HG03045 (cell line): ENCODE measurements at regions not wholly inside any gene's neighbourhood (a gene's known extent, or its start where the extent isn't known, plus 50 kb on each side); places are given as distances from the start of the nearest gene placed in this dataset.
"Not testable (repeated sequence)": the region's sequence is repeated elsewhere in the genome, so short reads cannot be mapped to it uniquely, and the experiment has no call there.

ENCODE experiments used
- ATAC-seq: cut with Tn5 transposase; IDR thresholded peaks from one replicate; pipeline ENCODE4 v1.9.1; 2021; ENCODE audit warnings: mild to moderate bottlenecking, moderate library complexity; ENCODE audit not compliant: unreplicated experiment

DNA sequence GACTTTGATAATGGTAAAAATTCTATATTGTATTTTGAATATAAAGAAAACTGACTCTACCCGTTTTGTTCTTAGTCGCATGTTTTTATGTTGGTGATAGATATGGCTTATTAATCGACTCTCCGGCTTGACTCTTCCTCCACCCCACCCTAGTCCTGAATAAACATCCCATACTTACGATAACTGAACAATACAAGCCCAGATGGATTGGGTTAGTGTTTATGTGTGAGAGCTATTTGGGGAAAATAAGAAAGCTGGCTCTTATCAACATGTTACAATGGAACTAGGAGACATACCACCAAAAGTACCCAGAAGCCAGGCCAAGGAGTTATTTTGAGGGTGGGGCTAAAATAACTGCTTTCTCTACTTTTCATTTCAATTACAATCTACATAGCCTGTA, 796.3 kb downstream of the DIAPH3 start:
- no peak for ATAC-seq

DNA sequence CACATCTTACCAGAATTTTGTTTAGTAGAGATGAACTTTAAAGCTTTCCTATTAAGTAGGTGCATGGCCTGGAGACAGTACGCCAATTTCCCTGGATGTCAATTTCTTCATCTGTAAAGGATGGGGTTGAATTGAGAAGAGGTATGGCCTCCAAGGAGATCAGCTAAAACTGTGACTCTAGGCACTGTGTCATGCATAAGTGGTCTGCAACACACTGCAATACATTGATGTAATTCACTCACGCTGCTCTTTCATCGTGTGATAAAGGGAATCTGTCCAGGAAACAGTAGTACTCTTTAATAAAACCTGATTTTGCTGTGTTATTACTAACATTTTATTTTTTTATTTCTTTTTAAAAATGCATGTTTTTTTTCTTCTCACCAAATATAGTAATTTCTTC, 795.8 kb downstream of the DIAPH3 start:
- no peak for ATAC-seq

DNA sequence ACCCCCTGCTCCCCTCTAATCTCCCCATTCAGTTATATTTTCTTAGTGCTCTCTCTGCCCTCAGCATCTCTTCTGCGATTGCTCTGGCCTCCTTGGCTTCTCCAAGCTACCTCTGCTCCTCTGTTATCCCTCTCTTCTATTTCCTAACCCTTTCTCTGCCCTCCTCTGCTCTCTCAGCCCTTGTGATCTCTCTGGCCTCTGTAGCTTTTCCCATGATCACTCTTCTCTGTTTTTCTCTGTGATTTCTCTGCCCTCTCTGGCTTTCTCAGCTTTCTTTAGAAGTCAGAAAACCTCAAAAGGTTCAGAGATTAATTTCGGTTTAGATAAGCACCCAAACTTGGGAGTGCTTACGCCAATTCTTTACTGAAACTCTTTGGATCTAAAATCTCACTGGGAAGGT, 795.0 kb downstream of the DIAPH3 start:
- no peak for ATAC-seq

DNA sequence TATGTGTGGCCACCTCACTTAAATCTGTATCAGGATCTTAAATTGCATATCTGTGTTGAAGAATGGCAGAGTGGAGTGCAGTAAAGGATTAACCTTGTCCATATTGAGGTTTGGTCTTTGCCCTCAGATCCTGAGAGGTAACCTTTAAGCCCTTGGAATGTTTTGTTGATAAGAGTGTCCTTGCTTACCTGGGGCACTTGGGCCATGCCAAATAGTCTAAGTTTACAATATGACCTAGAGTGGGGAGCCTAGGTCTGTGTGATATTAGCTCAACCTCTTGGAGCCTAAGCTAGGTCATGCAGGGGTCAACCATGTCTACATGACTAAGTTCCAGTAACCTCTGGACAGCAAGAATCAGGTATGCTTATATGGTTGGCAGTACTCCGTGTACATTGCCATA, 792.5 kb downstream of the DIAPH3 start:
- ATAC-seq = no peak

DNA sequence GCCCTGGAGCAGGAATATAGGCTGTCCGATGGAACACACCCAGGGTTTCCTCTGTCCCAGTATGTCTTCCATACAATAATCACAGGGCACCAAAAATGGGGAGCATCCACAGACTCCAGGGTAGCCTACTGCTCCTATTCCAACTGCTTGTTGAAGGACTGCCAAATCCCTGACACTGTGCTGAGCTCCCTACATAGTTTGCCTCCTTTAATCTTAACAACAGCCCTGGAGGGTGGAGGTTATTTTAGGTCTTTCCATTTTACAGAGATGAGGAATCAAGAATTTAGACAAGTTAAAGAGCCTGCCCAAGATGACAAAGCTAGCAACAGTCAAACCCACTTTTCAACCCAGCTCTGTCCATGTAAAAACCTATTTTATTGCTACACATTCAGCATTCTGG, 790.4 kb downstream of the DIAPH3 start:
- ATAC-seq = no peak

DNA sequence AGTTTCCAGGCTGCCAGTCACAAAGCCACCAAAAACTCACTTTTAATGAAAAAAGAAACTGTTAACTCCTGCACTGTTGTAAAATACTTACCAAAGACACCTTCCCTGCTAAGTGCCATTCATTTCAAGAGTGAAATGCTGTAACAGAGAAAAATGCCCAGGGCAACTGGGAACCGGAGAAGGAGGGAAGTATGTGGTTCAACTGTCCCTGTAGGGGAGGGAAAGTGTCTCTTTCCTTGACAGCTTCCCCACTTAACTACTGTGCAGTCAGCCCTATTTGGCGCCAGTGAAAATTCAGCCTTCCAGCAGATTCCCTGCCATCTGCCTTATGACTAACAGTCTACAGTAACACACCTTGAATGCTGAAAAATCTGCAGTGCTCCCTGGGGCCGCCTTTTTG, 789.0 kb downstream of the DIAPH3 start:
- ATAC-seq = no peak

DNA sequence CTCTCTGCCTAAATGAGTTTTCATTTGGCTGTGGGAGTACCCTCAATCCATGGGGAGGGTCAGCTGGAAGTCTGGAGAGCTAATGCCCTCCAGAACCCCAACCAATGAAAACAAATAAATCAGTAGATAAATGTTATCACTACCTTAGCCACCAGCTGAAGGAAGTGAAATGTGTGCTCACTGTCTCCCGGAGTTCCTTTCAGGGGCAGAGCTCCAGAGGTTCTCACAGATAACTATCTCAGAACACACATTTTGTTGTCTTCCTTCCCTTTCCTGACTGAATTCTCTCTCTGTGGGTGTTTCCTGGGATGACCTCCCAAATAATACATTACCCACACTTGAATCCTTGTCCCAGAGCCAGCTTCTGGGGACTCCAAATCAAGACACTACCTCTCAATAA, 779.6 kb downstream of the DIAPH3 start:
- ATAC-seq = no peak

DNA sequence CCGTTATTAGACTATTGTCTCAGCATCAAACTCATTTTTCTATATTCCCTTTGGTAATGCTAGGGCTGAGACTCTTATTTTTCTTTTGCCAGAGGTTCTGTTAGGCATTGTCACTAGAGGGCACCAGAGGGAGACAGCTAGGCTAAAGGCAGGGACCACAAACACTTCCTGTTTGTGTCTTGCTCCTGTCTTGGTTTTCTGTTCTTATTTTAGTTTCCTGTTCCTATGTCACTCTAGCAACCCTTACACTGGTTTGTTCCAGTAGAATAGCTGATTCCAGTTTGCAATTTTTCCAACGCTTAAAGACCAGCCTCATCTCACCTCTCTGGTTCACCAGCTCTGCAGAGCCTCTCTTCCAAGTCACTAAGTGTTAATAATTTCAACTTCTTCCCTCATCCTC, 772.0 kb downstream of the DIAPH3 start:
- ATAC-seq = peak; percentile 98

DNA sequence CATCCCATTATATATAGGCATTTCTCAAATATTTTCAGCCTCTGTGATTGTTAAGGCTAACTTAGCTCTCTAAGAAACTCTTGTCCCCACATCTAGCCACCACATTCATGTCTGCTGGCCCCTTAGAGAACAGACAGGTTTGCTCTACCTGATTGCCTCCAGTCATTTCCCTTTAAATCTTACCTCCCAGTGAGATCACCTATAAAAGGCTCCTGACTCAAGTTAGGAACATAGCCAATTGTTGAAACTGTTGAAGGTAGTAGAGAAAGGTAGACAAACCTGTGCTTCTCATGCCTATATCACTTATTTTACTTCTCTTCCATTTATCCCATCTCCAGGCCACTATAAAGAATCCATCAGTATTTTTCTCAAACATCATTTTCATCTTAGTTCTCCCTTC, 771.4 kb downstream of the DIAPH3 start:
- ATAC-seq = no peak

DNA sequence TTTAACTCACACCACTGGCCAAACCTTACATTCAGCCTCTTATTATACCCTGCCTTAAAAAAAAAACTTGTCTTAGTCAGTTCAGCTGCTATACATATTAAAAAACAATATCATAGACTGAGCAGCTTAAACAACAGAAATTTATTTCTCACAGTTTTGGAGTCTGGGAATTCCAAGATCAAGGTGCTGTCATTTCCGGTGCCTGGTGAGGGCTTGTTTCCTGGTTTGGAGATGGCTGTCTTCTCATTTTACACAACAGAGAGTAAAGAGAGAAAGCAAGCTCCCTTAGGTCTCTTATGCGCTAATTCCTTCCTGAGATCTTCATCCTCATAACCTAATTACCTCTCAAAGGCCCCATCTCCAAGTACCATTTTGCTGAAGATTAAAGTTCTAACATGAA, 769.2 kb downstream of the DIAPH3 start:
- ATAC-seq = no peak

DNA sequence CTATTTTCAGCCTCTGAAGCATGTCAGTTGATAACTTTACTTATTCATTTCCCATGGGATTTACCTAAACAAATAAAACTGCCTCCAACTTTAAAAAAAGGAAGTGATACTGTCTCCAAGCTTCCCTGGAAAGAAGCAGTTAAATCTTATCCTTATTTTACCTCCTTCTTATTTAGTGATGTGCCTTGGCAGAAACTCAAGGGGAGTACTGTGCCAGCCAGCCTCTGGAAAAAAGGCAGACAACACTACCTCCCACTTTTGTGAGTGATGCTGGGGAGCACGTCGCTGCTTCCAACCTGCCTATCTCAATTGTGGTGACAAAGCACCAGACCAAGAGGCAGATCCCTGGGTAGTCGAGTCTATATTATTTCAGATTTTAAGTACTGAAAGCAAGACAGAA, 765.6 kb downstream of the DIAPH3 start:
- no peak for ATAC-seq

DNA sequence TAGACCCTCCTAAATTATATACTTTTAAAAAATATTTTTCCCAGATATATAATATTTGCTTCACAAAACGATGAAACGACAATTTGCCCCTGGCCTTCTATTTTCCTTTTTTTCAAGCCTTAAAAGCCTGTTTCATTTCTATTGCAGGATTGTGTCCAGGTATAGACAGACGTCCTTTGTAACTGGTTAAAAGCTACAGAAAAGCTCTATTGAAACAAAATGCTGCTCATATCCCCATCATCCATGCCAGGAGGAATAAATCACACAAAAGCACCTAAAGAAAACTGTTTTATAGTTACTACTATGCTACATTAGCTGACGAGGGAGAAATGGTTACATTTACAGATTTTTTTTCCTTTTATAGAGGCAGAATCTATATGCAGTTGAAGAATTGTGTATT, 765.1 kb downstream of the DIAPH3 start:
- ATAC-seq = no peak

DNA sequence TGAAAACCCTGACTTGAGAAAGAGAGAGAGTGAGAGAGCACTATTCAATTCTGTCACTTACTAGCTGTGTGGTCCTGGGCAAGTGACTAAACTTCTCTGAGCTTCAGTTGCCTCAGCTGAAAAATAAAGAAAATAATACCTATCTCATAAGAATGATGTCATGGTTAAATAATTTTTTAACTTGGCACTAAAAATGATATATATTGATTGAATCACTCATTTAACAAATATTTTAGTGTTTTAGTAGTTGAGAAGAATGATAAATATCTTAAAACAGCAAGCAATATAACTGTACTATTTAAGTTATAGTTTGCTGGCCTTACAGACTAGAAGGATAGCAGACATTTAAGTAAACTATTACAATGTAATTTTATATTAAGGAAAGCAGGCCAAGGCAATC, 764.2 kb downstream of the DIAPH3 start:
- no peak for ATAC-seq

DNA sequence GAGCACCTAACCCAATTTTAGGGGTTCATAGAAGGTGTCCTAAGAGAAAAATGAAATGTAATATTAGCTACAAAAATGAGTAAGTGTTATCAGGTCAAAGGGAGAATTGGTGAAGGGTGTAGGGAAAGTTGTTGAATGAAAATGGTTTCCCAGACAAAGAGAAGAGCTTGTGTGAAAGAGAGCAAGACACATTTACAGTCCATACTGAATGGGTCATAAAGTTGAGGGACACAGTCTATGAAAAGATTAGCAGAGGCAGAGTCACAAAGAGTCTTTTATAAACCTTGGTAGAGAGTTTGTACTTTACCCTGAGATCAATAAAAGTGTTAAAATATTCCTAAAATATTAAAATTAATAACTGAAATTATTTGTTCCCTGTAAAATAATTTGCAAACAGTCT, 759.4 kb downstream of the DIAPH3 start:
- ATAC-seq = no peak

DNA sequence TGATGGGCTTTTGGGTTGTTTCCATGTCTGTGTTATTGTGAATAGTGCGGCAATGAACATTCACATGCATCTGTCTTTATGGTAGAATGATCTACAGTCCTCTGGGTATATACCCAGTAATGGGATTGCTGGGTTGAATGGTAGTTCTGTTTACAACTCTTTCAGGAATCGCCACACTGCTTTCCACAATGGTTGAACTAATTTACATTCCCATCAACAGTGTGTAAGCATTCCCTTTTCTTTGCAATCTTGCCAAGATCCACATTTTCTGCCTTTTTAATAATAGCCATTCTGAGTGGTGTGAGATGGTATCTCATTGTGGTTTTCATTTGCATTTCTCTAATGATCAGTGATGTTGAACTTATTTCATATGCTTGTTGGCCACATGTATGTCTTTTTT, 756.5 kb downstream of the DIAPH3 start:
- not testable (repeated sequence) for ATAC-seq

DNA sequence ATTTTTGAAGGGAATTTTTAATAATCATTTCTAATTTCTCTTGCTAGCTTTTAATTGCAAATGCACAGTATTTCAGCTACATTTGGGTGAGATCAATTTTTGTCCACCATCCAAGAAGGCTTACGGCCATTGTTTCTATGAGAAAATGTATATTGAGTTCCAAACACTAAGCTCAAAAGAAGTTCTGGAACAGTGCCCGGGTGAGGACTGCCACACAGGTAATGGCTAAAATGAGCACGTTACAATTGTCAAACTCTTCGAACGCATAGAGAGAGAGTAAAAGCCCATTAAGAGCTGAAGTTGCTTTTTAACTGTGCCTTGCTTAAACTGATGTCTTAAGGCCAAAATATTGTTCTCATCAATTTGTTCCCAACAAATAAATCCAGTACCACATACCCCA, 755.0 kb downstream of the DIAPH3 start:
- ATAC-seq = no peak

DNA sequence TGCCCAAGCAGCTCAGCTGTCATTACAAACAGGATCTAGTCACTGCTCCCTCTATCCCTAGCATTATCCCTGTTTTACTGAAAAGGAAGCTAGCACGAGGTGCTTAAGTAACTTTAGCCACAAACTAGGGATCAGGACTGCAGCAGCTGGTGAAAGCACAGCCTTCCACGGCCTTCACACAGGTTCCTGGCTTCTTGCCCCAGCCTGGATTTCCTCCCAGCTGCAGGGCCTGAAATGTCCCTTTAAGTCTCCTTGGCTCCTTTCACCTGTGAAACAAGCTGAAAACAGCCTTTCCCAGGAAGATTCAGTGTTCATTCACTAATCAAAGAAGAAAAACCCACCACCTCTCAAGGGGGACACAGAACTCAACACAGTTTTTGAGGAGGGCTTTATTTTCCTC, 754.5 kb downstream of the DIAPH3 start:
- no peak for ATAC-seq

DNA sequence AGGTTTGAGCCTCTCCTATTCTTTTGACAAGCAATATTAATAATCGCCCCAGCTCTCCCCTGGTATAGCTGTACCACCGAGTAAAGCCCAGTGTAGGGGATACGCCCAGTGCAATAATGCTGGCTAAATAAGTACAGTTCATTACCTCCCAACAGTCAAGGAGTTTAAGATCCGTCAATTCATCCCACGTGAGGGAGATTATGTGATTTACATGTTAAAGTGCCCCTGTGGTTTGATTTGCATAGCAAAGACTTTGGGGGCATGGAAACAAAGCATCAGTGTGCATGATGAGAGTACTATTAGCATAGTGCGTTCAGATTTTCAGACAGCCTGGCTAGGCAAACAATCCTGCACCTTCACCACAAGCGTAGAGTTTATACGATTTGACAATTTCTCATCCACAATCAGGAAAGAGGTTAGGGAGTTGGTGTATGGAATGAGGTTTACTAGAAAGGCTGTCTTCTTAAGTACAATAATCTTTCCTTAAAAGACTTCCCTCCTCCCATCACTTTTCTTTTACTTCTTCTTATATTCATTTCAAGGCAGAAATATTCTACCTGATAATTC, 754.0 kb downstream of the DIAPH3 start:
- ATAC-seq = no peak

DNA sequence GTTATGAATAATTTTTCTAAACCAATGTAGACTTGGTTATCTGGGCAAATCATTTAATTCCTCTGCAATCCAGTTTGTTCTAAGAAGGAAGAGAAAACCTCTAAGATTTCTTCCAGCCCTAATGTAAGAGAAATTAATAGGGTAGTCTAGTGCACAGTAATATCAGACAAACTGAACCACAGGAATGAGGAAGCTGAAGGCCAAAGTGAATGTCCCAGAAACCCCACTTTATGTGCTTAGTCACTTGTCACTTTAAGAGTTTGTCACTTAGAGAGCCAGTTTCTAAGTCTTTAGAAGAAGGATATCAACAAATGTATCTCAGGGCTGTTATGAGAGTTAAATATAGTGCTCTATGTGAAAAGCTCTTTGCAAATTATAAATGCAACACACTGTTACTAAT, 750.6 kb downstream of the DIAPH3 start:
- ATAC-seq = peak; percentile 87

DNA sequence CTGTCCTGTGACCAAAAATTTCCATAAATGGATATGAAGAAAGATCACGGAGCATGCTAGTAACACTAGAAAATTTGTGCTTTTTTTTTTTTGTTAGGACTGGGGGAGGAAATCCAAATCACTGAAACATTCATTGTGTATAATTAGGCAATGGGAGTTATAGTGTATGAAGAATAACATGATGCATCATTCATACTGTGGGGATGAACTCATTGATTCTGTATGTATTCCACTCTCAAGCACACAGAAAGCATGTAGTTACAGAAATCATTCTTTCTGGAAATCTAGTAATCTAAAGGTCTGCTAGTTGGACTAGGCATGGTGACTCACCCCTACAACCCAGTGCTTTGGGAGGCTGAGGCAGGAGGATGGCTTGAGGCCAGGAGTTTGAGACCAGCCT, 749.7 kb downstream of the DIAPH3 start:
- ATAC-seq = no peak

DNA sequence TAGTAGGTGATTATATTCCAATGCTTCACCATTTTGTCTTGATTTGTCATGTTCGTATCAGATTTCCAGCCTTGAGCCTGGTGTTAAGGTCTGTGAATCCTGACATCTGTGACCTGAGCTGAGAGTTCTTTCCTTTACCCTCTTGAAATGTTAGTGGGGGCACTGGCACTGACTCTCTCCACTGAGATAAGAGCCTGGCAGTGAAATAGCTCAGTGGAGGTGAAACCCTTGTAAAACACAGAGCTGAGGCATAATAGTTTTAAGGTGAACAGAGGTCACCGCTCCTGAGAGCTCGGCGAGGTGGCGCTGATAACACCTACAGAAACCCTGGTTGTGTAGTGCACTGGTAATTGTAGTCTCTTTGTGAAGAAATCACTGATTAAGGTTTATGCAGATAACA, 748.2 kb downstream of the DIAPH3 start:
- ATAC-seq = no peak

DNA sequence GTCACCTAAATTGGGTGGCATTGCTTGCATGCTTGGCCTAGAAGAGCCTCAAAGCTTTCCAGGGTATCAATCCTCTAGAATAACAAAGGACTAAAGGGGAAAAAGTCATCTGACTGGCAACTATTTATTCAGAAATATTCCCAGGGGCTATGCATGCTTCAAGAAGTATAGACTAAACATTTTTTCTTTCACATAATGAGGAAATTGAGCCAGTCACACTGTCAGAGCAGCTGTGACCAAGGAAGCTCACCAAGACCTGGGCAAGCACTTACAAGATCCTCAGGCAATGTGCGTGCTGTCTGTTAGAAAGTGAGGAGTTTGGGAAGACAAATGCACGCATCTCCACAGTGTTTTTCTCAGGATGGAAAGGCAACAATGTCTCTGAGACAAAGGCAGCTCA, 747.2 kb downstream of the DIAPH3 start:
- no peak for ATAC-seq

DNA sequence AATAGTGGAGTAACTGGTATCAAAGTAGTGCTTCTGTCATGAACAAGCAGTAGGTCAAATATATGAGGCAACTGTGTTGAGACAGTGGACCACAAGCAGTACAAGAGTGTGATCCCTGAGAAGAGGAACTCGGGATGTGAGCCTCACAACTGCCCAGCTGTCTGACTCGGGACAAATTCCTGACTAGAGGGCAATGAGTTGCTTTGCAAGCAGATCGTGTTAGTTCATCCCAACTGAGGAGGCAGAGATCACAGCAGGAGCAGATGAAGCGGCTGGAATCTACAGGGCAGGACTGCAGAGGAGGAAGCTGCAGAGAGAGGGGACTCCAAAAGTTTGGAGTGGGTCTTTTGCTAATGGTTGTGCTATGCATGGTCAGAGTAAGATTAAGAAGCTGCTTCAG, 741.1 kb downstream of the DIAPH3 start:
- no peak for ATAC-seq
